Liver (tissue), 8 donors: ENCODE measurements at regions not wholly inside any gene's neighbourhood (a gene's known extent, or its start where the extent isn't known, plus 50 kb on each side); places are given as distances from the start of the nearest gene placed in this dataset.

Experiments
- DNase-seq: peaks from one replicate; pipeline ENCODE4 v3.0.0-alpha.2; 2017; ENCODE audit warnings: low spot score
- H3K27ac ChIP-seq, 2 donors: one replicate each; pipeline ENCODE4 v1.7.0; 2013; ENCODE audit warnings: inconsistent platforms in 2 of 2, low read length in 2 of 2, control low read depth in 1 of 2, low read depth in 1 of 2, mild to moderate bottlenecking in 1 of 2
- H3K27me3 ChIP-seq, 4 donors: one replicate each; pipeline versions ENCODE4 v1.6.1 to v1.7.0; 2013; ENCODE audit warnings: low read length in 3 of 4, inconsistent platforms in 1 of 4, mild to moderate bottlenecking in 1 of 4, moderate library complexity in 1 of 4; ENCODE audit not compliant: control insufficient read depth in 4 of 4, insufficient read depth in 4 of 4
- H3K36me3 ChIP-seq, 4 donors: one replicate each; pipeline versions ENCODE4 v1.6.1 to v1.7.0; 2013; ENCODE audit warnings: low read length in 3 of 4, mild to moderate bottlenecking in 3 of 4, low read depth in 1 of 4, moderate library complexity in 1 of 4; ENCODE audit not compliant: control insufficient read depth in 4 of 4, insufficient read depth in 3 of 4
- H3K4me1 ChIP-seq, 4 donors: one replicate each; pipeline versions ENCODE4 v1.6.1 to v1.7.0; 2013; ENCODE audit warnings: low read length in 3 of 4, mild to moderate bottlenecking in 3 of 4, moderate library complexity in 1 of 4; ENCODE audit not compliant: control insufficient read depth in 4 of 4, insufficient read depth in 4 of 4
- H3K4me3 ChIP-seq, 3 donors: one replicate each; pipeline versions ENCODE4 v1.6.1 to v1.7.0; 2013; ENCODE audit warnings: low read length in 3 of 3, control low read depth in 1 of 3, low read depth in 1 of 3, mild to moderate bottlenecking in 1 of 3
- H3K9ac ChIP-seq, 2 donors: one replicate each; pipeline ENCODE4 v1.7.0; 2013; ENCODE audit warnings: low read length in 2 of 2, mild to moderate bottlenecking in 2 of 2, moderate library complexity in 2 of 2, control low read depth in 1 of 2, low read depth in 1 of 2
- H3K9me3 ChIP-seq, 4 donors: one replicate each; pipeline versions ENCODE4 v1.6.1 to v1.7.0; 2013; ENCODE audit warnings: low read length in 3 of 4; ENCODE audit not compliant: control insufficient read depth in 4 of 4
- ATF3 ChIP-seq: IDR thresholded peaks from 2 replicates; pipeline ENCODE4 v1.6.1; 2016; ENCODE audit warnings: antibody characterized with exemption
- CTCF ChIP-seq: fragments of 150-350 bp; IDR thresholded peaks from 2 replicates; pipeline ENCODE4 v1.5.1; 2017; ENCODE audit warnings: improper control_type of control experiment, low read depth, low read length; ENCODE audit not compliant: missing input control
- EGR1 ChIP-seq, 2 donors: IDR thresholded peaks; 2 replicates each; pipeline ENCODE4 v1.6.1; 2016 to 2018; ENCODE audit warnings: antibody characterized with exemption in 2 of 2, low read depth in 2 of 2
- FOXA1 ChIP-seq: IDR thresholded peaks from 2 replicates; pipeline ENCODE4 v1.6.1; 2016; ENCODE audit warnings: antibody characterized with exemption
- FOXA2 ChIP-seq: IDR thresholded peaks from 2 replicates; pipeline ENCODE4 v1.6.1; 2016; ENCODE audit warnings: antibody characterized with exemption
- GABPA ChIP-seq, 2 donors: IDR thresholded peaks in 1 of 2; conservative IDR thresholded peaks in 1 of 2; 2 replicates each; pipeline ENCODE4 v1.6.1; 2016; ENCODE audit warnings: antibody characterized with exemption in 2 of 2, mild to moderate bottlenecking in 1 of 2, moderate library complexity in 1 of 2
- HNF4A ChIP-seq, 2 donors: conservative IDR thresholded peaks; 2 replicates each; pipeline ENCODE4 v1.6.1; 2016; ENCODE audit warnings: antibody characterized with exemption in 2 of 2, mild to moderate bottlenecking in 2 of 2
- HNF4G ChIP-seq: IDR thresholded peaks from 2 replicates; pipeline ENCODE4 v1.6.1; 2016; ENCODE audit warnings: antibody characterized with exemption
- NR2F2 ChIP-seq: IDR thresholded peaks from 2 replicates; pipeline ENCODE4 v1.6.1; 2016; ENCODE audit warnings: antibody characterized with exemption
- RAD21 ChIP-seq, 2 donors: IDR thresholded peaks; 2 replicates each; pipeline ENCODE4 v1.6.1; 2016; ENCODE audit warnings: antibody characterized with exemption in 2 of 2, mild to moderate bottlenecking in 2 of 2
- REST ChIP-seq: IDR thresholded peaks from 2 replicates; pipeline ENCODE4 v1.6.1; 2016; ENCODE audit warnings: antibody characterized with exemption, mild to moderate bottlenecking
- RXRA ChIP-seq, 2 donors: IDR thresholded peaks; 2 replicates each; pipeline ENCODE4 v1.6.1; 2017 to 2018; ENCODE audit warnings: antibody characterized with exemption in 2 of 2, mild to moderate bottlenecking in 1 of 2
- SP1 ChIP-seq: IDR thresholded peaks from 2 replicates; pipeline ENCODE4 v1.6.1; 2018; ENCODE audit warnings: antibody characterized with exemption, mild to moderate bottlenecking
- TAF1 ChIP-seq: conservative IDR thresholded peaks from 2 replicates; pipeline ENCODE4 v1.6.1; 2016; ENCODE audit warnings: antibody characterized with exemption, mild to moderate bottlenecking
- WGBS: extraction: QIAGEN DNeasy Blood & Tissue Kit; methylation state at CpG from one replicate; pipeline ENCODE4 v1.1.7; 2013; 5-methylcytosine and 5-hydroxymethylcytosine counted together
- donor health status: healthy.
- donor health status: healthy.
- donor health status: healthy.
- donor health status: healthy.
- donor health status: healthy.

- H3K4me3 ChIP-seq: no peak overlapping the region
- no peaks in the 10 kb centered on the region for H3K27me3 ChIP-seq
- no peaks in the 10 kb centered on the region for H3K4me1 ChIP-seq
- H3K9me3 ChIP-seq: no peaks in the 10 kb centered on the region
- 54% methylated on average over 3 of the region's 3 CpGs for WGBS
- no peak overlapping the region for H3K9ac ChIP-seq
- H3K36me3 ChIP-seq: no peaks in the 10 kb centered on the region
- no peak for DNase-seq
- no peak overlapping the region for H3K27ac ChIP-seq
- no peak for TF ChIP-seq SP1
- no peak for TF ChIP-seq EGR1 (IDR thresholded peaks at IDR 0.05; ENCODE audit: low read depth in 2 of 2)
- TF ChIP-seq HNF4G: no peak
- TF ChIP-seq RAD21 (IDR thresholded peaks at IDR 0.05): no peak
- TF ChIP-seq REST: no peak
- TF ChIP-seq TAF1: no peak
- no peak for TF ChIP-seq FOXA2
- no peak for TF ChIP-seq HNF4A (conservative IDR thresholded peaks at IDR 0.05)
- no peak for TF ChIP-seq CTCF
- no peak for TF ChIP-seq RXRA (IDR thresholded peaks at IDR 0.05)
- no peak for TF ChIP-seq FOXA1
- no peak for TF ChIP-seq ATF3
Observed at GRCh38 chr5:27503813-27504212, 465.4 kb upstream of the CDH9 start.

GRCh38 chr5:27502236-27502635 is 463.9 kb upstream of the CDH9 start:
- Histone ChIP-seq H3K27ac (no peak overlapping the region), H3K9ac (no peak overlapping the region), H3K27me3 (no peaks in the 10 kb centered on the region), H3K4me1 (no peaks in the 10 kb centered on the region), H3K9me3 (no peaks in the 10 kb centered on the region), H3K36me3 (no peaks in the 10 kb centered on the region), H3K4me3 (no peak overlapping the region)
- TF ChIP-seq ATF3 (no peak), EGR1 (IDR thresholded peaks at IDR 0.05; ENCODE audit: low read depth in 2 of 2) (no peak), FOXA1 (no peak), HNF4G (no peak), GABPA (IDR thresholded peaks at IDR 0.05 in 1 of 2, conservative IDR thresholded peaks at IDR 0.05 in 1 of 2) (no peak), TAF1 (no peak), FOXA2 (no peak), NR2F2 (no peak), REST (no peak)
- WGBS: 68% methylated on average over 5 of the region's 5 CpGs
- DNase-seq: no peak
